K562 (cell line): ENCODE measurements at regions not wholly inside any gene's neighbourhood (a gene's known extent, or its start where the extent isn't known, plus 50 kb on each side); places are given as distances from the start of the nearest gene placed in this dataset.

Source experiments
- NCOA2 ChIP-seq, 2 experiments: fragments of 450-650 bp; IDR thresholded peaks; 2 replicates each; pipeline ENCODE4 v1.6.1; 2018; ENCODE audit warnings: mild to moderate bottlenecking in 2 of 2, moderate library complexity in 1 of 2; ENCODE audit not compliant: partially characterized antibody in 2 of 2
- POLR2A ChIP-seq: fragments of 450-650 bp; conservative IDR thresholded peaks from 2 replicates; pipeline ENCODE4 v1.6.1; 2016

DNA sequence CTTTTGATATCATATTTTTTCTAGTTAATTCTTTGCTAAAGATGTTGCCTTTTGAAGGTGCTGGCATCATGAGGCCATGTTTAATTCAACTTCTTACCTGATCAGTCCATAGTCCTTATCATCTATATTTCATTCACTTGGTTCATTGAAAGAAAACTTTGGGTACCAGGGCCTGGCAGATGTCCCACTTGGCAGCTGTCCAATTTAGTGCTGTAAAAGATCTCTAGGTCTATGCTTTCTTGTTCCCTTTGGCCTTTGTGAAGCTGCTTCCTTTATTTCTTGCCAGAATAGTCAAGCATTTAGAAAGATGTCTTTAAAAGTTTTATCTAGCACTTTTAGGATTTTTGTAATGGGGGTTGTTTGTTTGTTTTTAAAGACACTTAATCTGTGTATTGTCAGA lies 61.7 kb upstream of the EYA4 start:
- TF ChIP-seq POLR2A (no peak), NCOA2 (IDR thresholded peaks at IDR 0.05; ENCODE audit: partially characterized antibody in 2 of 2) (no peak)
